Osteoblast (primary cell): ENCODE measurements at regions not wholly inside any gene's neighbourhood (a gene's known extent, or its start where the extent isn't known, plus 50 kb on each side); places are given as distances from the start of the nearest gene placed in this dataset.

Source experiments
- DNase-seq: peaks from one replicate; pipeline ENCODE4 v3.0.0; 2011; ENCODE audit warnings: low spot score, mixed read lengths; ENCODE audit not compliant: insufficient read length; ENCODE audit errors: missing footprints
- H2AFZ ChIP-seq: 2 replicates; pipeline ENCODE4 v1.6.0; 2011; ENCODE audit warnings: mild to moderate bottlenecking, low read length
- H3K27ac ChIP-seq: 2 replicates; pipeline ENCODE4 v1.5.1; 2011; ENCODE audit warnings: mild to moderate bottlenecking, low read depth, low read length, moderate library complexity
- H3K27me3 ChIP-seq: 2 replicates; pipeline ENCODE4 v1.6.0; 2012; ENCODE audit warnings: mild to moderate bottlenecking, control low read depth, inconsistent platforms, low read length, moderate library complexity; ENCODE audit not compliant: insufficient read depth
- H3K36me3 ChIP-seq: 2 replicates; pipeline ENCODE4 v1.5.1; 2011; ENCODE audit warnings: mild to moderate bottlenecking, low read length, control low read depth, moderate library complexity; ENCODE audit not compliant: insufficient read depth
- H3K4me1 ChIP-seq: 2 replicates; pipeline ENCODE4 v1.5.1; 2011; ENCODE audit warnings: mild to moderate bottlenecking, low read length, control low read depth, moderate library complexity; ENCODE audit not compliant: insufficient read depth
- H3K4me2 ChIP-seq: 2 replicates; pipeline ENCODE4 v1.6.0; 2011; ENCODE audit warnings: mild to moderate bottlenecking, low read length; ENCODE audit not compliant: insufficient read depth
- H3K4me3 ChIP-seq: fragments of 200-600 bp; sonication (generic); 3 replicates; pipeline ENCODE4 v1.5.1; 2012; ENCODE audit warnings: mild to moderate bottlenecking, low read length, inconsistent platforms; ENCODE audit not compliant: insufficient read depth
- H3K79me2 ChIP-seq: 2 replicates; pipeline ENCODE4 v1.6.0; 2012; ENCODE audit warnings: mild to moderate bottlenecking, low read length, control low read depth, inconsistent platforms; ENCODE audit not compliant: insufficient read depth
- H3K9me3 ChIP-seq: 2 replicates; pipeline ENCODE4 v1.5.1; 2011; ENCODE audit warnings: low read depth, low read length, control low read depth
- H4K20me1 ChIP-seq: 2 replicates; pipeline ENCODE4 v1.6.0; 2012; ENCODE audit warnings: mild to moderate bottlenecking, low read length, control low read depth; ENCODE audit not compliant: insufficient read depth
- CTCF ChIP-seq: IDR thresholded peaks from 2 replicates; pipeline ENCODE4 v1.5.1; 2011; ENCODE audit warnings: mild to moderate bottlenecking, low read depth, low read length, moderate library complexity; ENCODE audit errors: extremely low read depth

GRCh38 chr2:204274429-204274828 is 270.8 kb upstream of the PARD3B start:
- no peak for TF ChIP-seq CTCF
- no peak overlapping the region for H3K4me2 ChIP-seq
- no peak overlapping the region for H3K4me3 ChIP-seq
- H3K27ac ChIP-seq, result no peak overlapping the region
- no peak for DNase-seq
- no peak overlapping the region for H2AFZ ChIP-seq
- H3K79me2 ChIP-seq, result no peaks in the 10 kb centered on the region
- H3K9me3 ChIP-seq, result no peaks in the 10 kb centered on the region
- H3K36me3 ChIP-seq, result no peaks in the 10 kb centered on the region
- no peaks in the 10 kb centered on the region for H3K4me1 ChIP-seq
- no peaks in the 10 kb centered on the region for H4K20me1 ChIP-seq
- H3K27me3 ChIP-seq, result no peaks in the 10 kb centered on the region

- H3K27ac ChIP-seq, result no peak overlapping the region
Measured at GRCh38 chr2:204274991-204275390, 270.3 kb upstream of the PARD3B start.

GRCh38 chr2:204277226-204277625 is 268.0 kb upstream of the PARD3B start:
- H4K20me1 ChIP-seq, result no peaks in the 10 kb centered on the region
- H3K79me2 ChIP-seq, result no peaks in the 10 kb centered on the region
- no peaks in the 10 kb centered on the region for H3K9me3 ChIP-seq
- TF ChIP-seq CTCF, result no peak
- no peak overlapping the region for H3K4me2 ChIP-seq
- H3K27ac ChIP-seq, result no peak overlapping the region
- DNase-seq, result no peak
- no peaks in the 10 kb centered on the region for H3K4me1 ChIP-seq
- no peak overlapping the region for H3K4me3 ChIP-seq
- no peaks in the 10 kb centered on the region for H3K36me3 ChIP-seq
- no peak overlapping the region for H2AFZ ChIP-seq
- H3K27me3 ChIP-seq, result no peaks in the 10 kb centered on the region

More at GRCh38 chr2:204274991-204275390, 270.3 kb upstream of the PARD3B start:
- TF ChIP-seq CTCF, result no peak
- Histone ChIP-seq H3K27me3 (no peaks in the 10 kb centered on the region), H3K79me2 (no peaks in the 10 kb centered on the region), H3K4me3 (no peak overlapping the region), H3K4me1 (no peaks in the 10 kb centered on the region), H3K36me3 (no peaks in the 10 kb centered on the region), H3K9me3 (no peaks in the 10 kb centered on the region), H3K4me2 (no peak overlapping the region), H4K20me1 (no peaks in the 10 kb centered on the region), H2AFZ (no peak overlapping the region)
- DNase-seq, result no peak

GRCh38 chr2:204278454-204278853 is 266.8 kb upstream of the PARD3B start:
- TF ChIP-seq CTCF, result no peak
- Histone ChIP-seq H3K79me2 (no peaks in the 10 kb centered on the region), H2AFZ (no peak overlapping the region), H4K20me1 (no peaks in the 10 kb centered on the region), H3K27me3 (no peaks in the 10 kb centered on the region), H3K4me1 (no peaks in the 10 kb centered on the region), H3K27ac (no peak overlapping the region), H3K4me2 (no peak overlapping the region), H3K4me3 (no peak overlapping the region), H3K9me3 (no peaks in the 10 kb centered on the region), H3K36me3 (no peaks in the 10 kb centered on the region)
- no peak for DNase-seq
